SK-N-SH (cell line): ENCODE measurements at regions not wholly inside any gene's neighbourhood (a gene's known extent, or its start where the extent isn't known, plus 50 kb on each side); places are given as distances from the start of the nearest gene placed in this dataset.

Experiments
- CTCF ChIA-PET: fragments of 300-600, 350-600 bp; formaldehyde crosslinking; extraction: SDS; loops from one replicate; lab custom pipeline; 2021; lab: Yijun Ruan, JAX
- POLR2A ChIA-PET: fragments of 350-600 bp; sonication (Branson Sonifier 250); formaldehyde crosslinking; extraction: SDS; loops from one replicate; lab custom pipeline; 2020; ENCODE audit warnings: antibody characterized with exemption, inconsistent platforms; lab: Yijun Ruan, JAX
- DNase-seq: peaks from one replicate; pipeline ENCODE4 v3.0.0; 2012
- H2AFZ ChIP-seq: fragments of 200-600 bp; sonication (generic); 2 replicates; pipeline ENCODE4 v1.8.1; 2016; ENCODE audit warnings: antibody characterized with exemption, mild to moderate bottlenecking, low read depth
- H3F3A ChIP-seq: fragments of 200-600 bp; sonication (generic); replicated peaks from 2 replicates; pipeline ENCODE3; 2016; ENCODE audit warnings: antibody characterized with exemption, mild to moderate bottlenecking; ENCODE audit not compliant: insufficient read depth
- H3K27ac ChIP-seq, 2 experiments: fragments of 200-500 bp in 1 of 2; fragments of 200-600 bp in 1 of 2; sonication (Bioruptor generic) in 1 of 2; sonication (generic), shearing (Covaris generic) in 1 of 2; 2 replicates each; pipeline versions ENCODE4 v1.5.1 to v1.6.1; 2014 to 2016; ENCODE audit warnings: low read depth in 2 of 2, inconsistent platforms in 1 of 2, low read length in 1 of 2, mild to moderate bottlenecking in 1 of 2, mixed read lengths in 1 of 2
- H3K27me3 ChIP-seq: fragments of 200-600 bp; sonication (generic), shearing (Covaris generic); 2 replicates; pipeline ENCODE4 v1.6.1; 2016; ENCODE audit warnings: mixed run types; ENCODE audit not compliant: insufficient read depth
- H3K36me3 ChIP-seq, 2 experiments: fragments of 200-500 bp in 1 of 2; fragments of 200-600 bp in 1 of 2; sonication (Bioruptor generic) in 1 of 2; sonication (generic) in 1 of 2; replicated peaks in 1 of 2; 2 replicates each; pipeline versions ENCODE3 to v1.5.1; 2014 to 2016; ENCODE audit warnings: low read length in 1 of 2, mild to moderate bottlenecking in 1 of 2; ENCODE audit not compliant: insufficient read depth in 2 of 2, control insufficient read depth in 1 of 2
- H3K4me1 ChIP-seq, 2 experiments: fragments of 200-500 bp in 1 of 2; fragments of 200-600 bp in 1 of 2; sonication (Bioruptor generic) in 1 of 2; sonication (generic), shearing (Covaris generic) in 1 of 2; 2 replicates each; pipeline versions ENCODE4 v1.5.1 to v1.6.1; 2014 to 2016; ENCODE audit warnings: low read depth in 1 of 2, low read length in 1 of 2, mixed run types in 1 of 2; ENCODE audit not compliant: insufficient read depth in 2 of 2, control insufficient read depth in 1 of 2
- H3K4me2 ChIP-seq: fragments of 200-600 bp; sonication (generic), shearing (Covaris generic); 2 replicates; pipeline ENCODE4 v1.6.1; 2017; ENCODE audit warnings: mixed run types
- H3K4me3 ChIP-seq, 2 experiments: fragments of 200-500 bp in 1 of 2; fragments of 200-600 bp in 1 of 2; sonication (Bioruptor generic) in 1 of 2; sonication (generic), shearing (Covaris generic) in 1 of 2; 2 replicates each; pipeline versions ENCODE4 v1.5.1 to v1.8.1; 2014 to 2016; ENCODE audit warnings: low read depth in 2 of 2, inconsistent platforms in 1 of 2, low read length in 1 of 2, mild to moderate bottlenecking in 1 of 2, mixed read lengths in 1 of 2, moderate library complexity in 1 of 2
- H3K79me2 ChIP-seq: fragments of 200-600 bp; sonication (generic); 2 replicates; pipeline ENCODE4 v1.8.1; 2017; ENCODE audit warnings: mild to moderate bottlenecking; ENCODE audit not compliant: insufficient read depth
- H3K9ac ChIP-seq: fragments of 200-600 bp; sonication (generic); 2 replicates; pipeline ENCODE4 v1.6.1; 2017; ENCODE audit warnings: mixed run types
- H3K9me2 ChIP-seq: fragments of 200-600 bp; sonication (generic); 2 replicates; pipeline ENCODE4 v1.6.1; 2017; ENCODE audit warnings: mixed run types
- H3K9me3 ChIP-seq: fragments of 200-600 bp; sonication (generic); 2 replicates; pipeline ENCODE4 v1.6.1; 2017; ENCODE audit warnings: mixed run types, mild to moderate bottlenecking, moderate library complexity
- H4K20me1 ChIP-seq: fragments of 200-600 bp; sonication (generic); 2 replicates; pipeline ENCODE4 v1.6.1; 2017; ENCODE audit warnings: mild to moderate bottlenecking, mixed run types; ENCODE audit not compliant: insufficient read depth
- EP300 ChIP-seq, 2 experiments: IDR thresholded peaks; 2 replicates each; pipeline versions ENCODE4 v1.4.0 to v1.6.1; 2012; ENCODE audit warnings: borderline replicate concordance in 1 of 2, low read depth in 1 of 2, low read length in 1 of 2
- FOSL2 ChIP-seq: IDR thresholded peaks from 2 replicates; pipeline ENCODE4 v1.4.0; 2012; ENCODE audit warnings: low read depth, mild to moderate bottlenecking, moderate library complexity, borderline replicate concordance
- IRF3 ChIP-seq: fragments of 150-350 bp; IDR thresholded peaks from 2 replicates; pipeline ENCODE4 v1.6.1; 2016; ENCODE audit warnings: mild to moderate bottlenecking, low read depth, low read length
- JUND ChIP-seq: IDR thresholded peaks from 2 replicates; pipeline ENCODE4 v1.4.0; 2012
- POLR2AphosphoS5 ChIP-seq: IDR thresholded peaks from 2 replicates; pipeline ENCODE4 v1.6.1; 2012; ENCODE audit warnings: low read depth, low read length
- RFX5 ChIP-seq: IDR thresholded peaks from 2 replicates; pipeline ENCODE4 v1.6.1; 2012; ENCODE audit warnings: mild to moderate bottlenecking, improper control_type of control experiment, low read length
- SIN3A ChIP-seq: IDR thresholded peaks from 2 replicates; pipeline ENCODE4 v1.6.1; 2012; ENCODE audit warnings: low read depth, mild to moderate bottlenecking, low read length, moderate library complexity, borderline replicate concordance
- TEAD4 ChIP-seq: IDR thresholded peaks from 2 replicates; pipeline ENCODE4 v1.4.0; 2012; ENCODE audit warnings: mild to moderate bottlenecking, borderline replicate concordance; ENCODE audit not compliant: insufficient read depth
- YY1 ChIP-seq: IDR thresholded peaks from 2 replicates; pipeline ENCODE4 v1.4.0; 2012; ENCODE audit warnings: low read depth, mild to moderate bottlenecking
- ZBTB33 ChIP-seq: IDR thresholded peaks from 2 replicates; pipeline ENCODE4 v1.4.0; 2012; ENCODE audit warnings: low read depth, borderline replicate concordance
- WGBS: methylation state at CpG from one replicate; pipeline ENCODE4 v1.1.6; 2017; ENCODE audit warnings: low lambda C conversion rate; 5-methylcytosine and 5-hydroxymethylcytosine counted together
- TF ChIP-seq, protein P1 (sequence below): IDR thresholded peaks from 2 replicates; pipeline ENCODE4 v1.6.1; 2012; ENCODE audit warnings: mild to moderate bottlenecking, low read depth, low read length, moderate library complexity
- TF ChIP-seq, protein P2 (sequence below): IDR thresholded peaks from 2 replicates; pipeline ENCODE4; 2012

GRCh38 chr1:55571767-55572166, 356.6 kb upstream of the USP24 start (continued):
- TF ChIP-seq, protein P1, sequence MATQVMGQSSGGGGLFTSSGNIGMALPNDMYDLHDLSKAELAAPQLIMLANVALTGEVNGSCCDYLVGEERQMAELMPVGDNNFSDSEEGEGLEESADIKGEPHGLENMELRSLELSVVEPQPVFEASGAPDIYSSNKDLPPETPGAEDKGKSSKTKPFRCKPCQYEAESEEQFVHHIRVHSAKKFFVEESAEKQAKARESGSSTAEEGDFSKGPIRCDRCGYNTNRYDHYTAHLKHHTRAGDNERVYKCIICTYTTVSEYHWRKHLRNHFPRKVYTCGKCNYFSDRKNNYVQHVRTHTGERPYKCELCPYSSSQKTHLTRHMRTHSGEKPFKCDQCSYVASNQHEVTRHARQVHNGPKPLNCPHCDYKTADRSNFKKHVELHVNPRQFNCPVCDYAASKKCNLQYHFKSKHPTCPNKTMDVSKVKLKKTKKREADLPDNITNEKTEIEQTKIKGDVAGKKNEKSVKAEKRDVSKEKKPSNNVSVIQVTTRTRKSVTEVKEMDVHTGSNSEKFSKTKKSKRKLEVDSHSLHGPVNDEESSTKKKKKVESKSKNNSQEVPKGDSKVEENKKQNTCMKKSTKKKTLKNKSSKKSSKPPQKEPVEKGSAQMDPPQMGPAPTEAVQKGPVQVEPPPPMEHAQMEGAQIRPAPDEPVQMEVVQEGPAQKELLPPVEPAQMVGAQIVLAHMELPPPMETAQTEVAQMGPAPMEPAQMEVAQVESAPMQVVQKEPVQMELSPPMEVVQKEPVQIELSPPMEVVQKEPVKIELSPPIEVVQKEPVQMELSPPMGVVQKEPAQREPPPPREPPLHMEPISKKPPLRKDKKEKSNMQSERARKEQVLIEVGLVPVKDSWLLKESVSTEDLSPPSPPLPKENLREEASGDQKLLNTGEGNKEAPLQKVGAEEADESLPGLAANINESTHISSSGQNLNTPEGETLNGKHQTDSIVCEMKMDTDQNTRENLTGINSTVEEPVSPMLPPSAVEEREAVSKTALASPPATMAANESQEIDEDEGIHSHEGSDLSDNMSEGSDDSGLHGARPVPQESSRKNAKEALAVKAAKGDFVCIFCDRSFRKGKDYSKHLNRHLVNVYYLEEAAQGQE, result no peak
- TF ChIP-seq YY1, result no peak
- TF ChIP-seq JUND, result no peak

DNA sequence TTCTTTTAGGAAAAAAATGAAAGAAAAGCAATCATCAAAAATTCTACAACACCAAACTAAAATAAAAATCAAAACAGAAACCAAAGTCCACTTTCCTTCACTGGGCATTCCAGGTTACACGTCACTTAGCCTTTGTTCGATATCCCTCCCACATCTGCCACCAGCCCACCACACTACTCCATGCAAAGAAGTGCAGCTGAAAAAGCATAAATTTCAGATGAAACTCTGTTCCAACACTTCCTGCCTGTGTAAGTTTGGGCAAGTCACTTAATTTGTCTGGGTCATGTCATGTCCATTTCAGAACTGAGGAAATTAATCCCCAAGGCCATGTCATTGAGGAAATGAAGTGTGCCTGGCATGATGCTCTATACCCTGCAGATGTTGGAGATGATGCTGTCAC, 354.3 kb upstream of the USP24 start:
- Histone ChIP-seq H3K36me3 (no peaks in the 10 kb centered on the region), H3K4me2 (no peak overlapping the region), H3K4me1 (peaks cover 0 to 8% of the 10 kb centered on the region in 2 experiments; a peak in 2 of 4 replicates), H3K79me2 (no peaks in the 10 kb centered on the region), H3K4me3 (no peak overlapping the region), H3K27ac (peak overlapping the region in 1 of 2 experiments; percentile 71; a peak in 2 of 4 replicates), H3K9me3 (no peaks in the 10 kb centered on the region), H3F3A (no peaks in the 10 kb centered on the region), H3K9me2 (no peaks in the 10 kb centered on the region), H4K20me1 (no peaks in the 10 kb centered on the region), H3K27me3 (no peaks in the 10 kb centered on the region), H3K9ac (no peak overlapping the region), H2AFZ (no peak overlapping the region)
- DNase-seq, result no peak
- ChIA-PET CTCF (interaction anchor here (1.1 kb wide), 1 partner anchor 194 kb away, joined by 5 read pairs; no protein-coding TSS in a partner anchor), POLR2A (no interaction called here)
- 88% methylated on average over 2 of the region's 2 CpGs for WGBS
- TF ChIP-seq RFX5 (no peak), EP300 (IDR thresholded peaks at IDR 0.05; ENCODE audit: borderline replicate concordance in 1 of 2, low read depth in 1 of 2, low read length in 1 of 2) (peak in 1 of 2 experiments; percentile 61; a peak in 1 of 4 replicates)

- POLR2A ChIA-PET, result no interaction called here
- no peak overlapping the region; a peak in 1 of 4 replicates for H3K4me3 ChIP-seq
These were observed 353.6 kb upstream of the USP24 start for GRCh38 chr1:55568732-55569131.

More at GRCh38 chr1:55568732-55569131, 353.6 kb upstream of the USP24 start:
- no peaks in the 10 kb centered on the region for H3F3A ChIP-seq
- DNase-seq, result no peak
- no peak overlapping the region for H3K9ac ChIP-seq
- no peaks in the 10 kb centered on the region for H4K20me1 ChIP-seq
- 50% methylated on average over 2 of the region's 2 CpGs for WGBS
- no peak overlapping the region; a peak in 1 of 4 replicates for H3K27ac ChIP-seq
- CTCF ChIA-PET, result interaction anchor here (1.0 kb wide), 1 partner anchor 771 kb away, joined by 3 read pairs; no protein-coding TSS in a partner anchor
- H3K4me1 ChIP-seq, result peaks cover 0 to 8% of the 10 kb centered on the region in 2 experiments; a peak in 2 of 4 replicates
- no peaks in the 10 kb centered on the region for H3K9me3 ChIP-seq
- H3K27me3 ChIP-seq, result no peaks in the 10 kb centered on the region
- H2AFZ ChIP-seq, result no peak overlapping the region
- no peaks in the 10 kb centered on the region for H3K9me2 ChIP-seq
- H3K36me3 ChIP-seq, result no peaks in the 10 kb centered on the region
- TF ChIP-seq ZBTB33 (no peak), TEAD4 (no peak), POLR2AphosphoS5 (no peak), IRF3 (no peak), FOSL2 (no peak), SIN3A (no peak)
- TF ChIP-seq, protein P2, sequence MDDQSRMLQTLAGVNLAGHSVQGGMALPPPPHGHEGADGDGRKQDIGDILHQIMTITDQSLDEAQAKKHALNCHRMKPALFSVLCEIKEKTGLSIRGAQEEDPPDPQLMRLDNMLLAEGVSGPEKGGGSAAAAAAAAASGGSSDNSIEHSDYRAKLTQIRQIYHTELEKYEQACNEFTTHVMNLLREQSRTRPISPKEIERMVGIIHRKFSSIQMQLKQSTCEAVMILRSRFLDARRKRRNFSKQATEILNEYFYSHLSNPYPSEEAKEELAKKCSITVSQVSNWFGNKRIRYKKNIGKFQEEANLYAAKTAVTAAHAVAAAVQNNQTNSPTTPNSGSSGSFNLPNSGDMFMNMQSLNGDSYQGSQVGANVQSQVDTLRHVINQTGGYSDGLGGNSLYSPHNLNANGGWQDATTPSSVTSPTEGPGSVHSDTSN, result no peak
- H3K4me2 ChIP-seq, result no peak overlapping the region
- no peaks in the 10 kb centered on the region for H3K79me2 ChIP-seq
